Left lung (tissue), 4 donors: ENCODE measurements at regions not wholly inside any gene's neighbourhood (a gene's known extent, or its start where the extent isn't known, plus 50 kb on each side); places are given as distances from the start of the nearest gene placed in this dataset.

Source experiments
- ATAC-seq: fragments of 200-7000 bp; cut with Tn5 transposase; one replicate; pipeline ENCODE4 v1.9.1; 2020; ENCODE audit warnings: moderate library complexity
- DNase-seq, 4 donors: peaks; one replicate each; pipeline ENCODE4 v3.0.0-alpha.2; 2013 to 2020
- H3K27ac ChIP-seq, 2 donors: fragments of 200-600 bp; sonication (generic) in 1 of 2; one replicate each; pipeline versions ENCODE4 v1.5.0 to v1.8.0; 2020 to 2021
- H3K27me3 ChIP-seq, 2 donors: fragments of 200-600 bp; sonication (generic) in 1 of 2; one replicate each; pipeline versions ENCODE4 v1.5.0 to v1.8.0; 2020 to 2021
- H3K36me3 ChIP-seq, 2 donors: fragments of 200-600 bp; sonication (generic) in 1 of 2; one replicate each; pipeline versions ENCODE4 v1.5.0 to v1.8.0; 2020 to 2021
- H3K4me1 ChIP-seq, 2 donors: fragments of 200-600 bp; one replicate each; pipeline ENCODE4 v1.8.0; 2021
- H3K4me3 ChIP-seq, 2 donors: fragments of 200-600 bp; sonication (generic) in 1 of 2; one replicate each; pipeline versions ENCODE4 v1.5.0 to v1.8.0; 2020 to 2021; ENCODE audit warnings: mild to moderate bottlenecking in 1 of 2
- H3K9me3 ChIP-seq, 2 donors: fragments of 200-600 bp; sonication (generic) in 1 of 2; one replicate each; pipeline versions ENCODE4 v1.5.0 to v1.8.0; 2020 to 2021
- CTCF ChIP-seq, 2 donors: fragments of 200-600 bp; sonication (generic) in 1 of 2; IDR thresholded peaks; one replicate each; pipeline versions ENCODE4 v1.5.0 to v1.8.0; 2021; ENCODE audit warnings: antibody characterized with exemption in 2 of 2
- intact Hi-C, 2 donors: fragments of 100-400 bp; cut with DNase I; formaldehyde crosslinking; loops; one replicate each; pipeline versions ENCODE4 v1.11.2 to v1.14.2; 2022
- donor health status: DM: no; HTN: yes; CAD: no.
- donor health status: DM: no; HTN: no; CAD: no.

- ATAC-seq, result no peak
- intact Hi-C loops, result no loop called here
- no peaks in the 10 kb centered on the region for H3K9me3 ChIP-seq
- H3K4me1 ChIP-seq, result no peaks in the 10 kb centered on the region
- no peak for DNase-seq
- H3K27ac ChIP-seq, result no peak overlapping the region
- H3K4me3 ChIP-seq, result no peak overlapping the region
- TF ChIP-seq CTCF (IDR thresholded peaks at IDR 0.05), result no peak
- no peaks in the 10 kb centered on the region for H3K27me3 ChIP-seq
- no peaks in the 10 kb centered on the region for H3K36me3 ChIP-seq
These were observed 103.8 kb upstream of the LEF1 start for GRCh38 chr4:108272561-108272960.

- intact Hi-C loops, result no loop called here
- ATAC-seq, result no peak
These were observed 103.3 kb upstream of the LEF1 start for GRCh38 chr4:108272046-108272445.

GRCh38 chr4:108270466-108271450, 102.0 kb upstream of the LEF1 start:
- Histone ChIP-seq H3K27me3 (no peaks in the 10 kb centered on the region), H3K27ac (no peak overlapping the region), H3K4me3 (no peak overlapping the region), H3K36me3 (no peaks in the 10 kb centered on the region), H3K4me1 (no peaks in the 10 kb centered on the region), H3K9me3 (no peaks in the 10 kb centered on the region)
- intact Hi-C loops, result no loop called here
- ATAC-seq, result no peak
- no peak for TF ChIP-seq CTCF (IDR thresholded peaks at IDR 0.05)
- DNase-seq, result no peak

More at GRCh38 chr4:108272046-108272445, 103.3 kb upstream of the LEF1 start:
- H3K36me3 ChIP-seq, result no peaks in the 10 kb centered on the region
- no peaks in the 10 kb centered on the region for H3K4me1 ChIP-seq
- no peaks in the 10 kb centered on the region for H3K9me3 ChIP-seq
- no peak for DNase-seq
- no peak overlapping the region for H3K27ac ChIP-seq
- no peaks in the 10 kb centered on the region for H3K27me3 ChIP-seq
- H3K4me3 ChIP-seq, result no peak overlapping the region
- TF ChIP-seq CTCF (IDR thresholded peaks at IDR 0.05), result no peak

- ATAC-seq (no peak), DNase-seq (no peak)
- H3K4me3 ChIP-seq, result no peak overlapping the region
- no peak for TF ChIP-seq CTCF (IDR thresholded peaks at IDR 0.05)
- no peaks in the 10 kb centered on the region for H3K27me3 ChIP-seq
- H3K9me3 ChIP-seq, result no peaks in the 10 kb centered on the region
- intact Hi-C loops, result no loop called here
- no peaks in the 10 kb centered on the region for H3K4me1 ChIP-seq
- H3K36me3 ChIP-seq, result no peaks in the 10 kb centered on the region
- H3K27ac ChIP-seq, result no peak overlapping the region
These were observed 96.0 kb upstream of the LEF1 start for GRCh38 chr4:108264693-108265092.

- Histone ChIP-seq H3K4me1 (no peaks in the 10 kb centered on the region), H3K27ac (no peak overlapping the region), H3K9me3 (no peaks in the 10 kb centered on the region), H3K4me3 (no peak overlapping the region), H3K36me3 (no peaks in the 10 kb centered on the region), H3K27me3 (no peaks in the 10 kb centered on the region)
- ATAC-seq (no peak), DNase-seq (no peak)
- TF ChIP-seq CTCF (IDR thresholded peaks at IDR 0.05), result no peak
- intact Hi-C loops, result no loop called here
These were observed 94.3 kb upstream of the LEF1 start for GRCh38 chr4:108263057-108263456.
